Choroid plexus epithelial cell (primary cell): ENCODE measurements at regions not wholly inside any gene's neighbourhood (a gene's known extent, or its start where the extent isn't known, plus 50 kb on each side); places are given as distances from the start of the nearest gene placed in this dataset.

Experiments used
- DNase-seq: peaks from one replicate; pipeline ENCODE4 v3.0.0-alpha.2; 2010; ENCODE audit warnings: low read depth
- H3K4me3 ChIP-seq: 2 replicates; pipeline ENCODE4 v1.5.1; 2011; ENCODE audit warnings: low read depth, mild to moderate bottlenecking, control low read depth, low read length, moderate library complexity
- CTCF ChIP-seq: conservative IDR thresholded peaks from 2 replicates; pipeline ENCODE4 v1.5.1; 2011; ENCODE audit warnings: low read depth, mild to moderate bottlenecking, control low read depth, inconsistent platforms, low read length, moderate library complexity

- no peak for TF ChIP-seq CTCF
- no peak overlapping the region for H3K4me3 ChIP-seq
- DNase-seq = no peak
Measured at GRCh38 chr6:43978473-43979346, 148.5 kb downstream of the MRPL14 start.

DNA sequence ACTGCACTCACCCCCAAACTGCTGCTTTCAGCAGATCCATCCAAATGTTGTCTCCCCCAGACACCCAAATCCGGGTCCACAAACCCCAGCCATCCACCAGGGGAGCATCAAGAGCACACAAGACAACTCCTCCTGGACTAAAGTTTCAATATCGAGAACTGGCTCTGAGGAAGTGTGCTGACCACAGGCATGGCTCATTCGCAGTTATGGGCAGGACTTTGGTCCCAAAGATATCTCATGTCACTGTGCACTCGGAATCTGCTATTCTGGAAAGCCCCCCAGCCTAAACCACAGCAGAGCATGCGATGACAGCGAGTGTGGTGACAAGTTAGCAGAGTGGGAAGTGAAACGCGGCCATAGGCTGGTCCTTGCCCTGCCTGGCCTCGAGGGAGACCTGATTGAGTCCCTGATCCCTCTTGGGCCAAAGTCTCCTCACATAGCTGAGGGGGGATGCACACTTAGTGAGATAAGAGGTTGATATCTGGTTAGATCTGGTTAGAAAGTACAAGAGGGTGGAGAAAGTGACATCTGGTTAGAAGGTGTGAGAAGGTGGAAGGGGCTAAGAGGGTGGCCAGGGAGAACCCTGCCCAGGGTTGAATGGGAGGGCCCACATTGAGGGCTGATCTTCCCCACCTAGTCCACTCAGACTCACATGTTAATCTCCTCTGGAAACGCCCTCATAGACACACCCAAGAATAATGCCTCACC, 149.7 kb downstream of the MRPL14 start:
- no peak for DNase-seq
- peak; percentile 29 for TF ChIP-seq CTCF
- H3K4me3 ChIP-seq = no peak overlapping the region

DNA sequence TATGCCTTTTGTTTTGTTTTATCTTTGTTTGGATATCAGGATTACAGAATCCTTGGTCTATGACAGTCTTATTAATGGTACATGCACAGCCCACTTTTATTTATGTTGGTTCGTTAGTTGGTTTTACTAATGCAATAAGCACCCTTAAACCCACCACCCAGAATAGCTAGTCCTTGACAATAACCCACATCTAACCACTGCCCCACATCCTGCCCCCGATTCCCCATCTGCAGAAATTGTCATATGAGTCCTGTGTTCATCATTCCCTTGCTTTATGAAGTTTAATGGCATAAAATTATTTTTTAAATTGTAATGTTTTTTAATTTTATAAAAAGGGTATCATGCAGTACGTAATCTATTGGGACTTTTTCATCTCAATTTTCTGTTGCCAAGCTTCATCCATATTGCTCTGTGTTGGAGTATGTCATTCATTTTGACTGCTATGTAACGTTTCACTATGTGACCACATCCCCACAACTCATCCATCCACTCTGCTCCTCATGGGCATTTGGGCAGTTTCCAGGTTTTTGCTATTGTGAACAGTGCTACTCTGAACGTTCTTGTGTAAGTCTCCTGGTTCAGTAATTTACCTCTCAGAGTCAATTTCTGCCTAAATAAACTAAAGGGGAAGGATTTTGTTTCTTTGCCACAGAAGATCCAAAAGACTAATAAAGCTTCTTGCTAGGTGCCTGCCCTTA, 150.4 kb downstream of the MRPL14 start:
- TF ChIP-seq CTCF = no peak
- no peak for DNase-seq

DNA sequence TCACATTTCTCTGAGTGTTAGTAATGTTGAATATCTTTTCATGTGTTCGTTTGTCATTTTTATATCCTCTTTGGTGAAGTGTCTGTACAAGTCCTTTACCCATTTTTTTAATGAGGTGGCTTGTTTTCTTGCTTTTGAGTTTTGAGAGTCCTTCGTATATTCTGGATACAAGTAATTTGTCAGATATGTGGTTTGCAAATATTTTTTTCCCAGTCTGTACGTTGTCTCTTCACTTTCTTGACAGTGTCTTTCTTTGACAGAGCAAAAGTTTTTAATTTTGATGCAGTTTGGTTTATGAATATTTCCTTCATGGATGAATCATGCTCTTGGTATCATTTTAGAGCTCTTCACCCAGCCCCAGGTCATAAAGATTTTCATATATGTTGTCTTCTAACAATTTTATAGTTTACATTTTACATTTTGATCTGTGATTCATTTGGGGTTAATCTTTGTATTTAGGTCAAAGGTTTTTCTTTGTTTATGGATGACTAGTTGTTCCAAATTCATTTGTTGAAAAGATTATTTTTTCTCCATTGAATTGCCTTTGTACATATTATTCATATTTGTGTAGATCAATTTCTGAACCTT, 152.5 kb downstream of the MRPL14 start:
- no peak for TF ChIP-seq CTCF
- no peak for DNase-seq
- H3K4me3 ChIP-seq = no peak overlapping the region

More for the DNA sequence above, 150.4 kb downstream of the MRPL14 start:
- H3K4me3 ChIP-seq = no peak overlapping the region

- H3K4me3 ChIP-seq = no peak overlapping the region
- DNase-seq = no peak
- TF ChIP-seq CTCF = no peak
Measured at GRCh38 chr6:43973357-43973756, 153.9 kb downstream of the MRPL14 start.

DNA sequence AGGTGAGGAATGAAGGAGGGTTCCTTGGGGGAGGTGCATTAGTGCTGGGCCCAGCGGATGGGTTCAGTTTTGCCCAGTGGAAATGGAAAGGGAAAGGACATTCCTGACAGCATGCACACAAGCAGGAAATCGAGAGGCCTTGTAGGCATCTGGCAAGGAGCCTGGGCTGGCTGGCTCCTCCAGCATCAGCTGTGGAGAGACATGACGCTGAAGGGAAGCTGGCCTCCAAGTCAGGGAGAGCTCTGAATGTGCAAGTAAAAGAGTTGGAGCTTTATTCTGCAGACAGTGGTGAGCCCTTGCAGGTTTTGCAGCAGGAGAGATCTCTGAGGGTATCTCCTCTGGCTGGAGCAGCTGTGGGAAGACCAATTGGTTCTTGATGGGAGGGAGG, 154.3 kb downstream of the MRPL14 start:
- H3K4me3 ChIP-seq = no peak overlapping the region
- DNase-seq = peak; percentile 89
- TF ChIP-seq CTCF = no peak
